Adrenal gland (tissue), 5 donors: ENCODE measurements at regions not wholly inside any gene's neighbourhood (a gene's known extent, or its start where the extent isn't known, plus 50 kb on each side); places are given as distances from the start of the nearest gene placed in this dataset.

Experiments
- POLR2A ChIP-seq, 2 donors: fragments of 450-650 bp; IDR thresholded peaks; one replicate each; pipeline ENCODE4 v1.6.1; 2017; ENCODE audit warnings: antibody characterized with exemption in 2 of 2, mild to moderate bottlenecking in 2 of 2, moderate library complexity in 1 of 2
- TF ChIP-seq, protein P1 (sequence below), 6 experiments: fragments of 450-650 bp in 4 of 6; fragments of 200-600 bp in 2 of 6; sonication (generic) in 1 of 6; IDR thresholded peaks; 1 replicate in 5 of 6; 2 replicates in 1 of 6; pipeline versions ENCODE4 v1.5.1 to v1.8.0; 2016 to 2021; ENCODE audit warnings: antibody characterized with exemption in 6 of 6, mild to moderate bottlenecking in 2 of 6, moderate library complexity in 1 of 6
- donor health status: DM: no; HTN: no; CAD: no.

DNA sequence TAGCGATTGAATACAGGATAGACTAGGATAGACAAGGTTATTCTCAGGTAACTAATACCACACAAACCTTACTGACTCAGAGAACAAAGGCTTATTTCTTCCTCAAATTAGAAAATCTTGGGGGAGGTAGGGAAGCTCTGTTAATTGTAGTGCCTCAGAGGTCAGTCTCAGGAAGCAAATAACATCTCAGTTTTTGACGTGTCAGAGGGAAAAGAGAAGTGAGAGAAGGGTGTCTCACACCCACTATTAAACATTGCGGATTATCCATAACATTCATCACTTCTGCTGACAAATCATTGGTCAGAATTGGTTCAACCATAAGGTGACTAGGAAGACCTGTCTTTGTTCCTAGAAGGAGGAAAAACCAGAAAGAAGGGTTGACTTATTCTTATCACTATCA is 579.4 kb upstream of the MIR17HG start:
- TF ChIP-seq, protein P1, sequence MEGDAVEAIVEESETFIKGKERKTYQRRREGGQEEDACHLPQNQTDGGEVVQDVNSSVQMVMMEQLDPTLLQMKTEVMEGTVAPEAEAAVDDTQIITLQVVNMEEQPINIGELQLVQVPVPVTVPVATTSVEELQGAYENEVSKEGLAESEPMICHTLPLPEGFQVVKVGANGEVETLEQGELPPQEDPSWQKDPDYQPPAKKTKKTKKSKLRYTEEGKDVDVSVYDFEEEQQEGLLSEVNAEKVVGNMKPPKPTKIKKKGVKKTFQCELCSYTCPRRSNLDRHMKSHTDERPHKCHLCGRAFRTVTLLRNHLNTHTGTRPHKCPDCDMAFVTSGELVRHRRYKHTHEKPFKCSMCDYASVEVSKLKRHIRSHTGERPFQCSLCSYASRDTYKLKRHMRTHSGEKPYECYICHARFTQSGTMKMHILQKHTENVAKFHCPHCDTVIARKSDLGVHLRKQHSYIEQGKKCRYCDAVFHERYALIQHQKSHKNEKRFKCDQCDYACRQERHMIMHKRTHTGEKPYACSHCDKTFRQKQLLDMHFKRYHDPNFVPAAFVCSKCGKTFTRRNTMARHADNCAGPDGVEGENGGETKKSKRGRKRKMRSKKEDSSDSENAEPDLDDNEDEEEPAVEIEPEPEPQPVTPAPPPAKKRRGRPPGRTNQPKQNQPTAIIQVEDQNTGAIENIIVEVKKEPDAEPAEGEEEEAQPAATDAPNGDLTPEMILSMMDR (IDR thresholded peaks at IDR 0.05), result no peak
- TF ChIP-seq POLR2A (IDR thresholded peaks at IDR 0.05), result no peak
